Stimulated activated CD4-positive, alpha-beta T cell treated with anti-CD3 and anti-CD28 coated beads, Interleukin-2, amount 100 ng/mL, for 48 hours (primary cell): ENCODE measurements at regions not wholly inside any gene's neighbourhood (a gene's known extent, or its start where the extent isn't known, plus 50 kb on each side); places are given as distances from the start of the nearest gene placed in this dataset.
A peak's percentile ranks its signal among the peaks of the same experiment; 100 is the strongest.
"Not testable (repeated sequence)": the region's sequence is repeated elsewhere in the genome, so short reads cannot be mapped to it uniquely, and the experiment has no call there.

Source experiments
- DNase-seq, 2 donors: peaks; one replicate each; pipeline ENCODE4 v3.0.0-alpha.2; 2020

- no peak for DNase-seq
These were observed 58.5 kb downstream of the IGLL5 start for GRCh38 chr22:22946131-22946530.

GRCh38 chr22:22948651-22949571, 61.3 kb downstream of the IGLL5 start:
- no peak for DNase-seq

- no peak for DNase-seq
These were observed 62.3 kb downstream of the IGLL5 start for GRCh38 chr22:22949953-22950352.

DNA sequence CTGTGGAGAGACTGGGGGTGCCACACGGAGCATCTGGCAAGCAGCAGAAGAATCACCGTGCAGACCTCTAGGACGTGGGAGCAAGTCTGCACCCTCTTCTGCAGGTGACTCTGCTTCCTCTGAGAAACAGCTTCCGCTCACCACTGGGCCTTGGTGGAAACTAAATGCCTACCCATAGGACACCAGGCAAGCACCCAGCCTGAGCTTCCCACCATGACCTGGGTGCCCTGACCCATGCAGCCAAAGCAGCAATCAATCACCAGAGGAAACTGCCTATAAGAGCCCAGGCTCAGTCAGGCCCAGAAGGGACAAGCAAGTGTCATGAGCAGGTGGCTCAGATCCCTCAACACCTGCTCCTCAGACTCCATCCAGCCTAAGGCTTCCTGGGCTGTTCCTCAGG, 63.4 kb downstream of the IGLL5 start:
- no peak for DNase-seq

DNA sequence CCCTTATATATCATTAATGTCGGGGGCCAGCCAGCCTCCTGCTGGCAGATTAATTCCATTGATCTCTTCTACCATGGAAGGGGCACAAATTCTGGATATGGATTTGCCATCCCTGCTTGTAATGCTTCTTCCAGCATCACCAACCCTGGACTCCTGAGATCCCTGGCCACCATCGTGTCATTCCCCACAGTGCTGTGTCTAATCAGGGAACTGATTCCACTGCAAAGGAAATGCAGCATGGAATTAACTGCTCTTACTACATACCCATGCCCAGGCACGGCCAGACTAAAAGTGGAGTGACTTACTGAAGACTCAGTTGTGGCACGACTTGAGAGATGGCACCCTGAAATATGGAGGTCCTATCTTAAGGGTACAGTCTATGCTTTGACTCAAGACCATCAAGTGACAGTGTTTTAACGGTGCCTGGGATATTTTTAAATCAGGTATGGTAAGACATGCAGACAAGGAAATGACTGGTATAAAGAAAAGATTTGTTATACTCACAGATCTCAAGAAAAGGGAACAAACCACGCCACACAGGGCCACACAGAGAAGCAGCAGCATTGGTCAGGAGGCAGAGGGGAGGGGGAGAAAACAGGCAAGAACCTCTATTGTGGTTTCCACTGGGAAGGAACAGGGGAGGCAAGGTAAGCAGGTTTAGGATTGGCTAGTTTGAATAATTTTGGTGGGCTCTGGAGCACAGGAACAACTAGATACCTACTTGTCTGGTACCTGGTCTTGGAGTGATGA, 65.1 kb downstream of the IGLL5 start:
- no peak for DNase-seq

DNA sequence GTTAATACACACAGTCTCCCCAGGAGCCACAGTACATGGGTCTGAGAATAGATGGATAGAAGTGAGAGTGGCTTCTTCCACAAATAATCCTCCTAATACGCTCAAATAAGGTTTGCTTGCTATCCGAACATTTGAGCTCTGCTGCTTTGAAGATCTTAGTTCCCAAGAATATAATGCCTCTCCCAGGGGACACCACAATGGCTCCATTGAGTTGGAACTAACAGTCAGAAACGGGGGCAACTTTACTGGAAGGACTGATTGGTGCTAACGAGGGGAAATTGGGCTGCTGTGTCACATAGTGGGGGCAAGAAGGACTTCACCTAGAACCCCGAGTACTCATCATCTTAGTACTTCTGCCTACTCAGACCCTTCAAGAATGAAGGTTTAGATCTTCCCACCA, 66.2 kb downstream of the IGLL5 start:
- DNase-seq, result no peak

- DNase-seq, result peak in 1 of 2 donors; percentile 33
These were observed 67.0 kb downstream of the IGLL5 start for GRCh38 chr22:22954656-22955055.

DNA sequence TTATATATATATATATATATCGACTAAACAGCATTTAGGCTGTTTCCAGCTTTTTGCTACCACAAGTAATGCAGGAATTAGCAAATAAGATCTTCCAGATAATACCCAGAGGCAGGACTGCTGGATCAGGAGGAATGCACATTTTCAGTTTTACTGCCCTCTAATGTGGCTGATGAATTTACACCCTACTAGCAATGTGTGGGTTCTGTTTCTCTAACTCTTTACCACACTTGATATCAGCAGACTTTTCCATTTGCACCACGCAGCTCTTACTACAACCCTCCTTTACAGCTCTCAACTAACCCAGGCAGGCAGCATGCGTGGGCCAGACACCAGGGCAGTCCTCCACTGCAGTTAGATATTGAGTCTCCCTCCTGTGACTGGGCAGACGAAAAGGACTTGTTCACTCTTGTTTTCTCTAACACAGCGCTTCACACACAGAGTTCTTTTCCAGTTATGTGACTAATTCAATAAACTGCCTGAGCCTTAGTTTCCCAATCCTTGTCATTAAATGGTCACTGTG, 67.7 kb downstream of the IGLL5 start:
- DNase-seq, result no peak

DNA sequence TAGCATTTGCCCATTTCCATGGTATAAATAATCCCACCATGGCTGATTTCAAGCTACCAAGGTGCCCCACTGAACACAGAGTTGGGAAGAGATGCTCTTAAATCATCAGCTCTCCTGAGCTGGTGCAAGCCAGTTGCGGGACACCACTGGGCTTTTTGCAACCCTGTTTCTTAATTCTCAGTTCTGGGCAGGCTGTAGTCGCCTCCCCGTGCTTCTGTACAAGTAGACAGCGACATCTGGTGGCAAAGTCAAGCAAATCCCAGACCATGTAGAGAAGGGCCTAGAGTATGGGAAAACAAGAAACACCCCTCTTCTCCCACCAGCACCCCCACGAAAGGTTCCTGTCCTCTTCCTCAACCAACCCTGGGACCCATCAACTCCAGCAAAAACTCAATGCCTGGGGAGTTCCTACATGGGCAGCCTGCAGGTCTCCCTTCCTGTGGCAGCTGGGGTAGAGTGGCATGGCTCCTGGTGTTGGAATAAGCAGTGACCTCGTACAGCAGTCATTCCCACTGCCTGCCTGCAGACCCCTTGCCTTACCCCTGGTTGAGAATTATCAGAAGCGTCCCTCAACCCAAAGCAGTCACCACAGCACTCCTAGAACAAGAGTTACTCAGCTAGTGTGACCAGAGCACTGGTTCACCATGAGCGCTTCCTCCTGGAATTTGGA, 68.4 kb downstream of the IGLL5 start:
- peak; percentile 55 to 59 for DNase-seq

GRCh38 chr22:22957090-22957489, 69.5 kb downstream of the IGLL5 start:
- no peak for DNase-seq

GRCh38 chr22:22958621-22959020, 71.0 kb downstream of the IGLL5 start:
- no peak for DNase-seq

DNA sequence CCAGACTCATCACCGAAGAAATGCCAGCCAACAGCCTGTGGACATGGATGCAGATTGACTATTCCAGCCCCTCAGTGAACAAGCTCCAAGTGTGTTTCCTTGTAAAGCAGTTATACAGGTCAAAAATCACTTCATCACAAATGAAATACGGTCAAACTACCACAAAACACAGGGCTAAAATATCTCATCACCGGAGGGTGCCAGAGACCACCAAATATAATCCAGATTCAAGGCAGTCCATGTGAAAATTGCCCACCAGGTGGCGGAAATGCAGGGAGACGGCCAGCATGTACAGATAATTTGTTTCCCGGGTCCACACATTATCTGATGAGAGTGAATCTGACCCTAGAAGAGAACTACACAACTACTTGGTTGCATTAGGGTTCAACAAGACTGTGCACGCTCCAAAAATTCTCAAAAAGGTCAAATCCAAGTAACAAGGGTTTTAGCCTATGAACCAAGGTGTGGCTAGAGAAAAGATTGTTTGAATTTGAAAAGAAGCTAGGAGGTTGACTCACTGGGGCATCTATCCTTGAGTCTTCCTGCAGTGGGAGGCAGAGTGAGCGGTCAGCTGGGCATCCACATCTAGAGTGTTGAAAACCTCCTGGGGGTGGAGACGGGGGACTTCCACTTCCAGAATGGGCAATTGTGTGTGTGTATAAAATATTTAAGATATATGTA, 71.7 kb downstream of the IGLL5 start:
- DNase-seq, result peak; percentile 69 to 73

DNA sequence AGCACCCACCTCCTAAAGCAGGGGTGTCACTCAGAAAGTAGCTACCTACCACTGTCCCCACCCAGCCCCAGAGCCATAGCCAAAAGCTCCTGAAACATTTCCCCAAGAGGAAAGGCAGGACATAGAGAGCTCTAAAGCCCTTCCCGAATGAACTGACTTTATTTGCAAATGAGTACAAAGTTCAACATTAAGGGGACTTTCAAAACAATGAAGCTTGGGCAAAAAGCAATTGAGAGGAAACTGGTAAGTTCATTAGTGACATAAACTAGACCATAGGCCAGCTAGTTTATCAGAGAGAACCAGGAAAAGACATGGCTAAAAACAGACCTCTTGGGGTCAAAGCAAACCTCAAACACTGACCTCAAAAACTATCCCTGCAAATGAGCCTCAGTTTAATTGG, 72.7 kb downstream of the IGLL5 start:
- DNase-seq, result no peak

- DNase-seq, result no peak
These were observed 74.0 kb downstream of the IGLL5 start for GRCh38 chr22:22961574-22961973.

GRCh38 chr22:22968366-22968765, 80.8 kb downstream of the IGLL5 start:
- no peak for DNase-seq

GRCh38 chr22:22972605-22973004, 85.0 kb downstream of the IGLL5 start:
- DNase-seq, result not testable (repeated sequence)

- no peak for DNase-seq
These were observed 85.7 kb downstream of the IGLL5 start for GRCh38 chr22:22973336-22973735.

DNA sequence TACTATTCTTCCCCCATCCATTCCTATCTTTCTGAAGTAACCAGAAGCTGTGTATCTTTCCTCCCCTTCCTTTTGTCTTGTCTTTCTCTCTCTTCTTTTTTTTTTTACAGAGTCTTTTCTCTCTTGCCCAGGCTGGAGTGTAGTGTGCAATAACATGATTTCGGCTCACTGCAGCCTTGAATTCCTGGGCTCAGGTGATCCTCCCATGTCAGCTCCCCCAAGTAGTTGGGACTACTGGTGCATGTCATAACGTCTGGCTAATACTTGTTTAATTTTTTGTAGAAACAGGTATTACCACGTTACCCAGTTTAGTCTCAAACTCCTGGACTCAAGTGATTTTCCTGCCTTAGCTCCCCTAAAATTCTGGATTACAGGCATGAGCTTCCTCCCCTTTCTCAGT, 86.5 kb downstream of the IGLL5 start:
- no peak for DNase-seq

- no peak for DNase-seq
These were observed 87.4 kb downstream of the IGLL5 start for GRCh38 chr22:22974795-22975580.

- DNase-seq, result no peak
These were observed 88.7 kb downstream of the IGLL5 start for GRCh38 chr22:22976033-22976922.
